Loucy (cell line): ENCODE measurements at regions not wholly inside any gene's neighbourhood (a gene's known extent, or its start where the extent isn't known, plus 50 kb on each side); places are given as distances from the start of the nearest gene placed in this dataset.

Experiments
- H2AFZ ChIP-seq: fragments of 200-600 bp; sonication (generic); 2 replicates; pipeline ENCODE4 v1.6.0; 2016; ENCODE audit warnings: antibody characterized with exemption, mild to moderate bottlenecking, low read length, moderate library complexity
- H3F3A ChIP-seq: fragments of 200-600 bp; 2 replicates; pipeline ENCODE4 v1.6.0; 2016; ENCODE audit warnings: antibody characterized with exemption, low read depth, mild to moderate bottlenecking
- H3K27me3 ChIP-seq: fragments of 200-600 bp; sonication (generic); 2 replicates; pipeline ENCODE4 v1.6.1; 2014; ENCODE audit warnings: low read length, mild to moderate bottlenecking; ENCODE audit not compliant: insufficient read depth, poor library complexity, severe bottlenecking
- H3K36me3 ChIP-seq: fragments of 200-600 bp; sonication (generic); 2 replicates; pipeline ENCODE4 v1.6.1; 2016; ENCODE audit warnings: low read length; ENCODE audit not compliant: insufficient read depth
- H3K4me1 ChIP-seq: fragments of 200-600 bp; sonication (generic); 2 replicates; pipeline ENCODE4 v1.5.1; 2014; ENCODE audit warnings: low read length, mild to moderate bottlenecking; ENCODE audit not compliant: insufficient read depth, poor library complexity, severe bottlenecking
- H3K4me2 ChIP-seq: fragments of 200-600 bp; sonication (generic); 2 replicates; pipeline ENCODE4 v1.6.0; 2014; ENCODE audit warnings: antibody characterized with exemption, low read length, low read depth, mild to moderate bottlenecking; ENCODE audit not compliant: poor library complexity, severe bottlenecking
- H3K4me3 ChIP-seq: fragments of 200-600 bp; sonication (generic); 2 replicates; pipeline ENCODE4 v1.5.1; 2014; ENCODE audit warnings: low read length, mild to moderate bottlenecking, mixed read lengths; ENCODE audit not compliant: poor library complexity, severe bottlenecking
- H3K79me2 ChIP-seq: fragments of 200-600 bp; sonication (generic); 2 replicates; pipeline ENCODE4 v1.6.1; 2014; ENCODE audit warnings: low read length; ENCODE audit not compliant: insufficient read depth
- H3K9ac ChIP-seq: fragments of 200-600 bp; sonication (generic); 2 replicates; pipeline ENCODE4 v1.6.0; 2014; ENCODE audit warnings: mild to moderate bottlenecking, low read depth, low read length, moderate library complexity; ENCODE audit not compliant: poor library complexity, severe bottlenecking
- H3K9me2 ChIP-seq: fragments of 200-600 bp; sonication (generic); replicated peaks from 2 replicates; pipeline ENCODE4 v1.6.1; 2016; ENCODE audit warnings: low read depth, low read length, mixed read lengths
- H3K9me3 ChIP-seq: fragments of 200-600 bp; sonication (generic); 2 replicates; pipeline ENCODE4 v1.6.1; 2014; ENCODE audit warnings: mild to moderate bottlenecking, antibody characterized with exemption, low read length, low read depth; ENCODE audit not compliant: insufficient read depth
- H4K20me1 ChIP-seq: fragments of 200-600 bp; sonication (generic); 2 replicates; pipeline ENCODE4 v1.6.0; 2014; ENCODE audit warnings: antibody characterized with exemption, low read length, mild to moderate bottlenecking; ENCODE audit not compliant: insufficient read depth, poor library complexity, severe bottlenecking
- EZH2phosphoT487 ChIP-seq: fragments of 200-600 bp; IDR thresholded peaks from 2 replicates; pipeline ENCODE4 v1.6.1; 2018; ENCODE audit warnings: antibody characterized with exemption, mild to moderate bottlenecking, moderate library complexity, borderline replicate concordance
- TF ChIP-seq, protein P1 (sequence below): fragments of 200-600 bp; sonication (generic); conservative IDR thresholded peaks from 2 replicates; pipeline ENCODE4 v1.5.1; 2014; ENCODE audit warnings: mild to moderate bottlenecking, antibody characterized with exemption, low read length

DNA sequence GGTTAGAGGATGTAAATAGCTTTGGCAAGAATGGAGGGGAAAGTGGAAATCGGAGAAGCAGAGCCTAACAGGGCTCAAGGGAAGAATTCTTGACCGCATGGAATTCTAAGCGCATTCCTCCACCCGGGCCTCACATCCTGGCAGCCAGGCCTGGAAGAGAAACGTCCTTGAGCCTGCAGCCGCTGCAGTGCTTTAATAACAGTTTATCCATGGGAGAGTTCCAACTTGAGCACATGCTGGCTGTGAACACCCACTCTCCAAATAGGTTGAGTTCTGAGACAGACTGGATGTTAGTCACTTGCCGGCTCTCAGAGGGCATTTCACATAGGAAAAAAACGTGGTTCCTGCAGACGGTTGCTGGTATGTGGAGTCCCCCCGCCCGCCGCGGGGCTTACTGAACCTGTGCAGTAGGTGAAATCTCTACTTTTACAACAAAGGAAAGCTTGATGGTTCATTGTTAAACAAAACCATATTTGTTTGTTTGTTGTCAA, 61.4 kb upstream of the STEAP1B start:
- no peaks in the 10 kb centered on the region for H3K79me2 ChIP-seq
- H3K4me2 ChIP-seq, result no peak overlapping the region
- H3K9me2 ChIP-seq, result no peaks in the 10 kb centered on the region
- H3K9ac ChIP-seq, result no peak overlapping the region
- H3K4me3 ChIP-seq, result no peak overlapping the region
- no peak overlapping the region for H2AFZ ChIP-seq
- no peaks in the 10 kb centered on the region for H4K20me1 ChIP-seq
- H3K4me1 ChIP-seq, result peaks cover 27% of the 10 kb centered on the region
- TF ChIP-seq, protein P1, sequence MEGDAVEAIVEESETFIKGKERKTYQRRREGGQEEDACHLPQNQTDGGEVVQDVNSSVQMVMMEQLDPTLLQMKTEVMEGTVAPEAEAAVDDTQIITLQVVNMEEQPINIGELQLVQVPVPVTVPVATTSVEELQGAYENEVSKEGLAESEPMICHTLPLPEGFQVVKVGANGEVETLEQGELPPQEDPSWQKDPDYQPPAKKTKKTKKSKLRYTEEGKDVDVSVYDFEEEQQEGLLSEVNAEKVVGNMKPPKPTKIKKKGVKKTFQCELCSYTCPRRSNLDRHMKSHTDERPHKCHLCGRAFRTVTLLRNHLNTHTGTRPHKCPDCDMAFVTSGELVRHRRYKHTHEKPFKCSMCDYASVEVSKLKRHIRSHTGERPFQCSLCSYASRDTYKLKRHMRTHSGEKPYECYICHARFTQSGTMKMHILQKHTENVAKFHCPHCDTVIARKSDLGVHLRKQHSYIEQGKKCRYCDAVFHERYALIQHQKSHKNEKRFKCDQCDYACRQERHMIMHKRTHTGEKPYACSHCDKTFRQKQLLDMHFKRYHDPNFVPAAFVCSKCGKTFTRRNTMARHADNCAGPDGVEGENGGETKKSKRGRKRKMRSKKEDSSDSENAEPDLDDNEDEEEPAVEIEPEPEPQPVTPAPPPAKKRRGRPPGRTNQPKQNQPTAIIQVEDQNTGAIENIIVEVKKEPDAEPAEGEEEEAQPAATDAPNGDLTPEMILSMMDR, result no peak
- TF ChIP-seq EZH2phosphoT487, result no peak
- no peaks in the 10 kb centered on the region for H3K36me3 ChIP-seq
- no peaks in the 10 kb centered on the region for H3K27me3 ChIP-seq
- no peaks in the 10 kb centered on the region for H3K9me3 ChIP-seq
- H3F3A ChIP-seq, result no peaks in the 10 kb centered on the region

DNA sequence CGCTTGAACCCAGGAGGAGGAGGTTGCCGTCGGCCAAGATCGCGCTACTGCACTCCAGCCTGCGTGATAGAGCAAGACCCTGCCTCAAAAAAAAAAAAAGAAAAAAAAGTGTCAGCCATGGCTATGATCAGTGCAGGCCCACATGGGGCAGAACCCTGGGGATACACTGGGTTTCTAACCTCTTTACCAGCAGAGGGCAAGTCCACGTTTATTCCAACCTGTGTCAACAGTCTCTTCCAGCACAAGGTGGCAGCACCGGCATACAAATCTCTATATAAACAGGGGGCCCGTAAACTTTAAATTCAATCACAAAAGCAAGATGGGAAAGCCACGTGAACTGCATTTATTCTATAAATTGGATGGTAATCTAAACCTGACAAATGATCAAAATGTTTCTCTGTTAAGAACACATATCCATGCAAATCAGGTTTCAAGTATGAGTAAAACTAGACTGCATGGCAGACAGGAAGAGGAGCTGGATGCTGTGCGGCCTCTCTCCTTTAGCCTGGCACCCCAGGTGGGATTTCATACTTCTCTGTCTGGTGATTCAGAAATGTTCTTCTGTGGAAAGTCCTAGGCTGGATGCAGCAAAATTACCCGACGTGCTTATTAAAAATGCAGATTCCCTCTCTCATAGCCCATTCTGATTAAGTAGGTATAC, 60.0 kb upstream of the STEAP1B start:
- H3K9ac ChIP-seq, result no peak overlapping the region
- H3K9me2 ChIP-seq, result no peaks in the 10 kb centered on the region
- no peaks in the 10 kb centered on the region for H3F3A ChIP-seq
- no peak overlapping the region for H3K4me3 ChIP-seq
- no peak overlapping the region for H2AFZ ChIP-seq
- H3K27me3 ChIP-seq, result no peaks in the 10 kb centered on the region
- no peaks in the 10 kb centered on the region for H4K20me1 ChIP-seq
- no peak overlapping the region for H3K4me2 ChIP-seq
- H3K79me2 ChIP-seq, result no peaks in the 10 kb centered on the region
- TF ChIP-seq EZH2phosphoT487, result no peak
- TF ChIP-seq, protein P1, result peak; percentile 99
- H3K36me3 ChIP-seq, result no peaks in the 10 kb centered on the region
- H3K4me1 ChIP-seq, result peaks cover 23% of the 10 kb centered on the region
- no peaks in the 10 kb centered on the region for H3K9me3 ChIP-seq

DNA sequence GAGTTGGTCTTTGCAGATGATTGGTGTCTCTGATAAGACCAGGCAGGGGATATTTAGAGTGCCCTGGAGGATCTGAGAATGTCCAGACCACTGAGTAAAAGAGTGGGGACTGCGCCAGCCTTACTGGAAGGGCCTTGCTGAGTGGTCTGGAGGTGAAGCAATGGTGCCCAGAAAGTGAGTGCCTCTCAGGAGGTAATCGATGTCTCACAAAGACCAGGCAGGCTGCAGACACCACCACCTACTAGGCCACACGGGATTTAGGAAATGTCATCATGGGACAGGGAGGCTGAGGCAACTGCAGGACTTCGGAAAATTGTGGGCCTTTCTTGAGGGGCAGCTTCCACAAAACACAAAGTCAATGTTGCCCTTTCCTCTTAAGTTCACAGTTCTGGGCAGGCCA, 57.2 kb upstream of the STEAP1B start:
- Histone ChIP-seq H3K36me3 (no peaks in the 10 kb centered on the region), H2AFZ (no peak overlapping the region), H3K4me2 (no peak overlapping the region)

More for the DNA sequence above, 57.2 kb upstream of the STEAP1B start:
- H4K20me1 ChIP-seq, result no peaks in the 10 kb centered on the region
- H3K4me1 ChIP-seq, result no peaks in the 10 kb centered on the region
- H3K27me3 ChIP-seq, result no peaks in the 10 kb centered on the region
- H3F3A ChIP-seq, result no peaks in the 10 kb centered on the region
- no peak overlapping the region for H3K4me3 ChIP-seq
- TF ChIP-seq, protein P1, result no peak
- no peak for TF ChIP-seq EZH2phosphoT487
- H3K9ac ChIP-seq, result no peak overlapping the region
- H3K9me2 ChIP-seq, result no peaks in the 10 kb centered on the region
- no peaks in the 10 kb centered on the region for H3K79me2 ChIP-seq
- no peaks in the 10 kb centered on the region for H3K9me3 ChIP-seq
